Activated CD4-positive, alpha-beta T cell treated with anti-CD3 and anti-CD28 coated beads for 36 hours (primary cell): ENCODE measurements at regions not wholly inside any gene's neighbourhood (a gene's known extent, or its start where the extent isn't known, plus 50 kb on each side); places are given as distances from the start of the nearest gene placed in this dataset.

ENCODE experiments used
- ATAC-seq: fragments of 200-7000 bp; cut with Tn5 transposase; one replicate; pipeline ENCODE4 v1.10.0; 2021; ENCODE audit warnings: mild to moderate bottlenecking, moderate library complexity
- CTCF ChIA-PET: fragments of 350-600 bp; sonication (Branson Sonifier 250); formaldehyde crosslinking; loops from one replicate; lab custom pipeline; 2021; ENCODE audit warnings: antibody characterized with exemption; lab: Charles Lee
- POLR2A ChIA-PET: fragments of 350-600 bp; sonication (Branson Sonifier 250); formaldehyde crosslinking; loops from one replicate; lab custom pipeline; 2021; ENCODE audit warnings: antibody characterized with exemption, inconsistent platforms; lab: Charles Lee
- DNase-seq: peaks from one replicate; pipeline ENCODE4 v3.0.0-alpha.2; 2020
- H3K27ac Mint-ChIP-seq: one replicate; pipeline ENCODE4 v1.8.0; 2021; ENCODE audit warnings: mixed read lengths
- H3K27me3 Mint-ChIP-seq: one replicate; pipeline ENCODE4 v1.8.0; 2021; ENCODE audit warnings: mixed read lengths
- H3K36me3 Mint-ChIP-seq: one replicate; pipeline ENCODE4 v1.8.0; 2021; ENCODE audit warnings: low read depth, mixed read lengths
- H3K4me1 Mint-ChIP-seq: one replicate; pipeline ENCODE4 v1.8.0; 2021; ENCODE audit warnings: mixed read lengths
- H3K4me3 Mint-ChIP-seq: one replicate; pipeline ENCODE4 v1.8.0; 2021; ENCODE audit warnings: mild to moderate bottlenecking, moderate library complexity, mixed read lengths
- H3K9me3 Mint-ChIP-seq: one replicate; pipeline ENCODE4 v1.8.0; 2021; ENCODE audit warnings: low read depth, mixed read lengths
- intact Hi-C, 2 experiments: fragments of 100-400 bp; cut with DNase I in 1 of 2; cut with micrococcal nuclease in 1 of 2; formaldehyde crosslinking; loops; one replicate each; pipeline versions ENCODE4 v1.14.2 to v1.15.1; 2022 to 2024; cut with DNase I, micrococcal nuclease

- H3K36me3 Mint-ChIP-seq, result no peaks in the 10 kb centered on the region
- DNase-seq (no peak), ATAC-seq (no peak)
- H3K9me3 Mint-ChIP-seq, result peaks cover 2% of the 10 kb centered on the region
- ChIA-PET POLR2A (no interaction called here), CTCF (interaction anchor here (0.6 kb wide), 1 partner anchor 723 kb away, joined by 4 read pairs; no protein-coding TSS in a partner anchor)
- no peaks in the 10 kb centered on the region for H3K4me1 Mint-ChIP-seq
- H3K27me3 Mint-ChIP-seq, result peaks cover 2% of the 10 kb centered on the region
- intact Hi-C loops, result no loop called here
- no peak overlapping the region for H3K27ac Mint-ChIP-seq
- no peak overlapping the region for H3K4me3 Mint-ChIP-seq
These were observed 242.4 kb downstream of the PLPP3 start for GRCh38 chr1:56336982-56337381.

GRCh38 chr1:56335394-56335793, 244.0 kb downstream of the PLPP3 start:
- H3K27me3 Mint-ChIP-seq, result no peaks in the 10 kb centered on the region
- H3K27ac Mint-ChIP-seq, result no peak overlapping the region
- ChIA-PET CTCF (no interaction called here), POLR2A (no interaction called here)
- no peaks in the 10 kb centered on the region for H3K36me3 Mint-ChIP-seq
- DNase-seq (no peak), ATAC-seq (no peak)
- peaks cover 2% of the 10 kb centered on the region for H3K4me1 Mint-ChIP-seq
- no peaks in the 10 kb centered on the region for H3K9me3 Mint-ChIP-seq
- no peak overlapping the region for H3K4me3 Mint-ChIP-seq
- intact Hi-C loops, result no loop called here

GRCh38 chr1:56334047-56334446, 245.3 kb downstream of the PLPP3 start:
- H3K27me3 Mint-ChIP-seq, result no peaks in the 10 kb centered on the region
- H3K4me1 Mint-ChIP-seq, result peaks cover 4% of the 10 kb centered on the region
- no peak for DNase-seq
- H3K27ac Mint-ChIP-seq, result no peak overlapping the region
- no peak overlapping the region for H3K4me3 Mint-ChIP-seq
- no peaks in the 10 kb centered on the region for H3K9me3 Mint-ChIP-seq
- ATAC-seq, result no peak
- intact Hi-C loops, result no loop called here
- H3K36me3 Mint-ChIP-seq, result no peaks in the 10 kb centered on the region
- CTCF ChIA-PET, result no interaction called here
- POLR2A ChIA-PET, result no interaction called here

GRCh38 chr1:56333461-56333860, 245.9 kb downstream of the PLPP3 start:
- H3K27ac Mint-ChIP-seq, result no peak overlapping the region
- no peaks in the 10 kb centered on the region for H3K9me3 Mint-ChIP-seq
- intact Hi-C loops, result no loop called here
- ChIA-PET CTCF (no interaction called here), POLR2A (no interaction called here)
- H3K4me1 Mint-ChIP-seq, result peaks cover 6% of the 10 kb centered on the region
- H3K4me3 Mint-ChIP-seq, result no peak overlapping the region
- DNase-seq (no peak), ATAC-seq (no peak)
- H3K27me3 Mint-ChIP-seq, result no peaks in the 10 kb centered on the region
- no peaks in the 10 kb centered on the region for H3K36me3 Mint-ChIP-seq

GRCh38 chr1:56331892-56332567, 247.3 kb downstream of the PLPP3 start:
- H3K27me3 Mint-ChIP-seq, result no peaks in the 10 kb centered on the region
- no peak for ATAC-seq
- no peak overlapping the region for H3K27ac Mint-ChIP-seq
- H3K4me3 Mint-ChIP-seq, result no peak overlapping the region
- ChIA-PET CTCF (interaction anchor here (0.6 kb wide), 1 partner anchor 18 kb away, joined by 5 read pairs; no protein-coding TSS in a partner anchor), POLR2A (no interaction called here)
- H3K4me1 Mint-ChIP-seq, result peaks cover 6% of the 10 kb centered on the region
- H3K9me3 Mint-ChIP-seq, result no peaks in the 10 kb centered on the region
- DNase-seq, result no peak
- intact Hi-C loops, result no loop called here
- H3K36me3 Mint-ChIP-seq, result no peaks in the 10 kb centered on the region

GRCh38 chr1:56331207-56331891, 248.0 kb downstream of the PLPP3 start:
- no peaks in the 10 kb centered on the region for H3K27me3 Mint-ChIP-seq
- intact Hi-C loops, result no loop called here
- ChIA-PET POLR2A (no interaction called here), CTCF (no interaction called here)
- no peak overlapping the region for H3K4me3 Mint-ChIP-seq
- DNase-seq, result no peak
- no peaks in the 10 kb centered on the region for H3K9me3 Mint-ChIP-seq
- peaks cover 6% of the 10 kb centered on the region for H3K4me1 Mint-ChIP-seq
- no peaks in the 10 kb centered on the region for H3K36me3 Mint-ChIP-seq
- H3K27ac Mint-ChIP-seq, result no peak overlapping the region
- ATAC-seq, result no peak

GRCh38 chr1:56330391-56331026, 248.9 kb downstream of the PLPP3 start:
- POLR2A ChIA-PET, result no interaction called here
- no peak overlapping the region for H3K4me3 Mint-ChIP-seq
- ATAC-seq, result peak; percentile 57
- intact Hi-C loops, result no loop called here
- no peaks in the 10 kb centered on the region for H3K27me3 Mint-ChIP-seq
- no peaks in the 10 kb centered on the region for H3K36me3 Mint-ChIP-seq
- no peaks in the 10 kb centered on the region for H3K9me3 Mint-ChIP-seq
- no peak for DNase-seq
- H3K27ac Mint-ChIP-seq, result no peak overlapping the region
- CTCF ChIA-PET, result no interaction called here
- H3K4me1 Mint-ChIP-seq, result peaks cover 6% of the 10 kb centered on the region

GRCh38 chr1:56329970-56330369, 249.4 kb downstream of the PLPP3 start:
- ChIA-PET POLR2A (no interaction called here), CTCF (no interaction called here)
- DNase-seq (no peak), ATAC-seq (no peak)
- no peak overlapping the region for H3K4me3 Mint-ChIP-seq
- H3K4me1 Mint-ChIP-seq, result peaks cover 6% of the 10 kb centered on the region
- H3K9me3 Mint-ChIP-seq, result no peaks in the 10 kb centered on the region
- intact Hi-C loops, result no loop called here
- no peak overlapping the region for H3K27ac Mint-ChIP-seq
- H3K36me3 Mint-ChIP-seq, result no peaks in the 10 kb centered on the region
- no peaks in the 10 kb centered on the region for H3K27me3 Mint-ChIP-seq

GRCh38 chr1:56327195-56327594, 252.2 kb downstream of the PLPP3 start:
- POLR2A ChIA-PET, result no interaction called here
- Mint-ChIP-seq H3K27ac (no peak overlapping the region), H3K27me3 (no peaks in the 10 kb centered on the region), H3K9me3 (no peaks in the 10 kb centered on the region), H3K4me1 (peaks cover 6% of the 10 kb centered on the region), H3K4me3 (no peak overlapping the region), H3K36me3 (no peaks in the 10 kb centered on the region)
- no peak for DNase-seq
- no peak for ATAC-seq
- CTCF ChIA-PET, result no interaction called here
- intact Hi-C loops, result no loop called here

- Mint-ChIP-seq H3K27me3 (no peaks in the 10 kb centered on the region), H3K9me3 (no peaks in the 10 kb centered on the region), H3K4me3 (no peak overlapping the region), H3K36me3 (no peaks in the 10 kb centered on the region), H3K4me1 (peaks cover 6% of the 10 kb centered on the region), H3K27ac (no peak overlapping the region)
- ChIA-PET POLR2A (no interaction called here), CTCF (no interaction called here)
- DNase-seq (no peak), ATAC-seq (no peak)
- intact Hi-C loops, result no loop called here
These were observed 253.3 kb downstream of the PLPP3 start for GRCh38 chr1:56326056-56326455.

GRCh38 chr1:56324504-56324903, 254.9 kb downstream of the PLPP3 start:
- H3K36me3 Mint-ChIP-seq, result no peaks in the 10 kb centered on the region
- no peak overlapping the region for H3K27ac Mint-ChIP-seq
- H3K4me3 Mint-ChIP-seq, result no peak overlapping the region
- ChIA-PET CTCF (interaction anchor here (0.6 to 1.2 kb wide), 2 partner anchors 14 to 1508 kb away, joined by 3 to 5 read pairs; no protein-coding TSS in a partner anchor), POLR2A (no interaction called here)
- H3K27me3 Mint-ChIP-seq, result no peaks in the 10 kb centered on the region
- no peak for ATAC-seq
- intact Hi-C loops, result no loop called here
- peaks cover 3% of the 10 kb centered on the region for H3K4me1 Mint-ChIP-seq
- no peak for DNase-seq
- no peaks in the 10 kb centered on the region for H3K9me3 Mint-ChIP-seq

- Mint-ChIP-seq H3K36me3 (no peaks in the 10 kb centered on the region), H3K4me3 (no peak overlapping the region), H3K27ac (no peak overlapping the region), H3K9me3 (no peaks in the 10 kb centered on the region), H3K27me3 (no peaks in the 10 kb centered on the region), H3K4me1 (no peaks in the 10 kb centered on the region)
- DNase-seq, result no peak
- ChIA-PET POLR2A (no interaction called here), CTCF (no interaction called here)
- intact Hi-C loops, result no loop called here
- no peak for ATAC-seq
These were observed 257.2 kb downstream of the PLPP3 start for GRCh38 chr1:56322211-56322610.
